IMR-90 (cell line): ENCODE measurements at regions not wholly inside any gene's neighbourhood (a gene's known extent, or its start where the extent isn't known, plus 50 kb on each side); places are given as distances from the start of the nearest gene placed in this dataset.

Experiments
- ATAC-seq: fragments of 200-7000 bp; cut with Tn5 transposase; 2 replicates; pipeline ENCODE4 v1.9.1; 2020; ENCODE audit warnings: low read depth, mild to moderate bottlenecking, moderate library complexity
- BruUV-seq: library from RNA; stranded (reverse); fragments of 400-500 nt; replicated peaks from 2 replicates; lab custom pipeline; 2021; lab: Mats Ljungman, UMichigan
- CTCF ChIA-PET: fragments of 300-600 bp; formaldehyde crosslinking; extraction: SDS; loops from one replicate; lab custom pipeline; 2021; ENCODE audit warnings: antibody characterized with exemption; lab: Yijun Ruan, JAX
- POLR2A ChIA-PET: fragments of 300-600 bp; sonication (Branson Sonifier 250); formaldehyde crosslinking; loops from one replicate; lab custom pipeline; 2022; ENCODE audit warnings: antibody characterized with exemption; ENCODE audit not compliant: unreplicated experiment; lab: Charles Lee
- DNase-seq: peaks from one replicate; pipeline ENCODE4 v3.0.0; 2013
- H2AFZ ChIP-seq: replicated peaks from 2 replicates; pipeline ENCODE3; 2013; ENCODE audit warnings: low read length, mild to moderate bottlenecking; ENCODE audit not compliant: poor library complexity
- H2AK5ac ChIP-seq: 2 replicates; pipeline ENCODE4 v1.6.1; 2013; ENCODE audit warnings: low read depth, low read length, inconsistent platforms
- H2AK9ac ChIP-seq: replicated peaks from 2 replicates; pipeline ENCODE3; 2013; ENCODE audit warnings: mild to moderate bottlenecking, low read depth, low read length, moderate library complexity; ENCODE audit not compliant: poor library complexity
- H2BK120ac ChIP-seq: 2 replicates; pipeline ENCODE4 v1.6.1; 2013; ENCODE audit warnings: low read depth, low read length, inconsistent platforms
- H2BK15ac ChIP-seq: 3 replicates; pipeline ENCODE4 v1.6.1; 2013; ENCODE audit warnings: low read depth, low read length, inconsistent platforms
- H2BK20ac ChIP-seq: 2 replicates; pipeline ENCODE4 v1.6.1; 2013; ENCODE audit warnings: low read depth, mild to moderate bottlenecking, inconsistent platforms, low read length, moderate library complexity
- H2BK5ac ChIP-seq: 2 replicates; pipeline ENCODE4 v1.6.1; 2013; ENCODE audit warnings: mild to moderate bottlenecking, low read depth, low read length, inconsistent platforms; ENCODE audit not compliant: poor library complexity, severe bottlenecking
- H3K14ac ChIP-seq: replicated peaks from 2 replicates; pipeline ENCODE4 v1.6.1; 2013; ENCODE audit warnings: low read depth, low read length, inconsistent platforms
- H3K18ac ChIP-seq: 2 replicates; pipeline ENCODE4 v1.6.1; 2013; ENCODE audit warnings: low read depth, low read length, control low read depth
- H3K23ac ChIP-seq: 2 replicates; pipeline ENCODE4 v1.6.1; 2013; ENCODE audit warnings: low read depth, low read length, inconsistent platforms
- H3K27ac ChIP-seq: 2 replicates; pipeline ENCODE4 v1.5.1; 2013; ENCODE audit warnings: mild to moderate bottlenecking, control low read depth, low read length; ENCODE audit not compliant: insufficient read depth
- H3K27me3 ChIP-seq: 2 replicates; pipeline ENCODE4 v1.6.1; 2013; ENCODE audit warnings: low read length; ENCODE audit not compliant: control insufficient read depth, insufficient read depth
- H3K36me3 ChIP-seq: 2 replicates; pipeline ENCODE4 v1.6.1; 2013; ENCODE audit warnings: low read length, mixed read lengths; ENCODE audit not compliant: control insufficient read depth, insufficient read depth
- H3K4ac ChIP-seq: 2 replicates; pipeline ENCODE4 v1.6.1; 2013; ENCODE audit warnings: low read depth, low read length, inconsistent platforms
- H3K4me1 ChIP-seq: 2 replicates; pipeline ENCODE4 v1.6.1; 2013; ENCODE audit warnings: low read length, mixed read lengths; ENCODE audit not compliant: control insufficient read depth, insufficient read depth
- H3K4me2 ChIP-seq: 2 replicates; pipeline ENCODE4 v1.6.1; 2013; ENCODE audit warnings: low read depth, mild to moderate bottlenecking, control low read depth, low read length, moderate library complexity
- H3K4me3 ChIP-seq: 2 replicates; pipeline ENCODE4 v1.5.1; 2013; ENCODE audit warnings: low read depth, mild to moderate bottlenecking, control low read depth, low read length, moderate library complexity; ENCODE audit not compliant: insufficient read depth
- H3K56ac ChIP-seq: 2 replicates; pipeline ENCODE4 v1.6.1; 2013; ENCODE audit warnings: low read length, inconsistent platforms; ENCODE audit not compliant: insufficient read depth; ENCODE audit errors: extremely low read depth
- H3K79me1 ChIP-seq, 2 experiments: 2 replicates each; pipeline ENCODE4 v1.6.1; 2013; ENCODE audit warnings: low read length in 2 of 2, inconsistent platforms in 1 of 2, low read depth in 1 of 2
- H3K9ac ChIP-seq: 2 replicates; pipeline ENCODE4 v1.6.1; 2013; ENCODE audit warnings: low read depth, low read length, control low read depth
- H3K9me1 ChIP-seq: 2 replicates; pipeline ENCODE4 v1.6.1; 2013; ENCODE audit warnings: low read length, inconsistent platforms; ENCODE audit not compliant: insufficient read depth
- H3K9me3 ChIP-seq: 2 replicates; pipeline ENCODE4 v1.6.1; 2013; ENCODE audit warnings: low read length; ENCODE audit not compliant: control insufficient read depth, insufficient read depth
- H4K20me1 ChIP-seq: 2 replicates; pipeline ENCODE4 v1.6.1; 2013; ENCODE audit warnings: low read length, inconsistent platforms; ENCODE audit not compliant: insufficient read depth
- H4K5ac ChIP-seq: 2 replicates; pipeline ENCODE4 v1.6.1; 2013; ENCODE audit warnings: mild to moderate bottlenecking, low read depth, low read length, control low read depth
- H4K8ac ChIP-seq, 2 experiments: 2 replicates each; pipeline ENCODE4 v1.6.1; 2013; ENCODE audit warnings: low read depth in 2 of 2, low read length in 2 of 2, control low read depth in 1 of 2, inconsistent platforms in 1 of 2
- H4K91ac ChIP-seq: 2 replicates; pipeline ENCODE4 v1.6.1; 2013; ENCODE audit warnings: low read depth, low read length, inconsistent platforms; ENCODE audit not compliant: insufficient read depth
- BHLHE40 ChIP-seq: fragments of 150-350 bp; IDR thresholded peaks from 2 replicates; pipeline ENCODE4 v1.6.1; 2016; ENCODE audit warnings: mild to moderate bottlenecking, low read depth, low read length
- CEBPB ChIP-seq: IDR thresholded peaks from 2 replicates; pipeline ENCODE4 v1.6.1; 2012; ENCODE audit warnings: low read depth, low read length, improper control_type of control experiment
- CHD1 ChIP-seq: IDR thresholded peaks from 2 replicates; pipeline ENCODE4 v1.6.1; 2012; ENCODE audit warnings: low read depth, low read length, improper control_type of control experiment
- FOS ChIP-seq: fragments of 150-350 bp; IDR thresholded peaks from 2 replicates; pipeline ENCODE4 v1.6.1; 2016; ENCODE audit warnings: low read depth, low read length
- MAFK ChIP-seq: IDR thresholded peaks from 2 replicates; pipeline ENCODE4 v1.6.1; 2012; ENCODE audit warnings: low read depth, low read length, improper control_type of control experiment
- MAZ ChIP-seq: IDR thresholded peaks from 2 replicates; pipeline ENCODE4 v1.6.1; 2012; ENCODE audit warnings: low read depth, mild to moderate bottlenecking, low read length, improper control_type of control experiment, moderate library complexity, borderline replicate concordance
- MXI1 ChIP-seq: IDR thresholded peaks from 2 replicates; pipeline ENCODE4 v1.6.1; 2012; ENCODE audit warnings: low read depth, mild to moderate bottlenecking, low read length, moderate library complexity, borderline replicate concordance
- NFE2L2 ChIP-seq: fragments of 150-350 bp; IDR thresholded peaks from 2 replicates; pipeline ENCODE4 v1.6.1; 2016; ENCODE audit warnings: low read depth, mild to moderate bottlenecking, low read length
- POLR2A ChIP-seq: IDR thresholded peaks from 2 replicates; pipeline ENCODE4 v1.6.1; 2012; ENCODE audit warnings: mild to moderate bottlenecking, low read depth, low read length
- RAD21 ChIP-seq: IDR thresholded peaks from 2 replicates; pipeline ENCODE4 v1.6.1; 2012; ENCODE audit warnings: low read length, improper control_type of control experiment
- RCOR1 ChIP-seq: IDR thresholded peaks from 2 replicates; pipeline ENCODE4 v1.6.1; 2012; ENCODE audit warnings: mild to moderate bottlenecking, low read length, improper control_type of control experiment; ENCODE audit not compliant: insufficient replicate concordance
- RFX5 ChIP-seq: IDR thresholded peaks from 2 replicates; pipeline ENCODE4 v1.8.0; 2012; ENCODE audit warnings: low read depth, mild to moderate bottlenecking, low read length, moderate library complexity
- SMC3 ChIP-seq: fragments of 150-350 bp; IDR thresholded peaks from 2 replicates; pipeline ENCODE4 v1.6.1; 2016; ENCODE audit warnings: low read depth, mild to moderate bottlenecking, antibody characterized with exemption, low read length, moderate library complexity
- WGBS, 2 experiments: methylation state at CpG; one replicate each; pipeline versions ENCODE4 v1.1.5 to v1.1.7; 2013; ENCODE audit warnings: missing lambda C conversion rate in 2 of 2; ENCODE audit not compliant: insufficient read length in 1 of 2; ENCODE audit errors: extremely low coverage in 2 of 2; 5-methylcytosine and 5-hydroxymethylcytosine counted together
- dilution Hi-C: fragments of 300-500 bp; cut with HindIII; formaldehyde crosslinking; loops from one replicate; pipeline ENCODE4 v1.14.3; 2018; ENCODE audit warnings: low sequenced_read_pairs; ENCODE audit not compliant: unreplicated experiment
- in situ Hi-C: fragments of 300-500 bp; cut with MboI; formaldehyde crosslinking; loops from 3 replicates; pipeline ENCODE4 v1.14.3; 2019; ENCODE audit warnings: low sequenced_read_pairs, inconsistent platforms, mixed read lengths
- intact Hi-C: fragments of 100-400 bp; cut with micrococcal nuclease; formaldehyde crosslinking; loops from 2 replicates; pipeline ENCODE4 v1.10.0; 2022
- TF ChIP-seq, protein P1 (sequence below): fragments of 150-350 bp; IDR thresholded peaks from 2 replicates; pipeline ENCODE4 v1.6.1; 2017; ENCODE audit warnings: mild to moderate bottlenecking, antibody characterized with exemption, low read length, low read depth
- TF ChIP-seq, protein P2 (sequence below): fragments of 150-350 bp; IDR thresholded peaks from 2 replicates; pipeline ENCODE4 v1.6.1; 2016; ENCODE audit warnings: low read depth, mild to moderate bottlenecking, low read length, moderate library complexity, borderline replicate concordance
- TF ChIP-seq, protein P3 (sequence below): conservative IDR thresholded peaks from 2 replicates; pipeline ENCODE4 v1.5.1; 2012; ENCODE audit warnings: mild to moderate bottlenecking, low read depth, low read length, improper control_type of control experiment

DNA sequence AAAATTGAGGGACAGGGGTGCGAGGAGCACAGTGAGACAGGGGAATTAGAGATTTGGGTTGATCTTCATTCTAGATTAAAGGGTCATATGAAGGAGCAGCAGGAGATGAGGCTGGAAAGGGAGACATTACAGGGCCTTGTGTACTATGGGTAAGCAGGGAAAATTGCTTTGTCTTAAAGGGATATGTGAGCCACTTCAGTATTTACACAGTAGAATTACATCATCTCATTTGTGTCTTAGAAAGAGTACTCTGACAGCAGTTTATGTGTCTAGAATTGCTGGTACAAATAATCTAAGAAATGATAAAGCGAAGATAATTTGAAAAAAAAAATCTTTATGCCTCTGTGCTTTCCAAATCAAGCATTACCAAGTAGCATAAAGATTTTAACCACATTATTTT, 287.0 kb upstream of the ARRDC3 start:
- ATAC-seq (no peak), DNase-seq (no peak)
- H2BK120ac ChIP-seq: no peak overlapping the region
- H3K27ac ChIP-seq: no peak overlapping the region
- no peaks in the 10 kb centered on the region for H3K36me3 ChIP-seq
- no peak overlapping the region for H3K18ac ChIP-seq
- no peak overlapping the region for H2BK20ac ChIP-seq
- no peak overlapping the region for H2AK9ac ChIP-seq
- no peaks in the 10 kb centered on the region for H3K4me1 ChIP-seq
- H3K27me3 ChIP-seq: no peaks in the 10 kb centered on the region
- H4K5ac ChIP-seq: no peak overlapping the region
- dilution Hi-C loops (no loop called here), in situ Hi-C loops (no loop called here), intact Hi-C loops (no loop called here)
- no peak overlapping the region for H2AK5ac ChIP-seq
- H3K23ac ChIP-seq: no peak overlapping the region
- no peaks in the 10 kb centered on the region for H3K79me1 ChIP-seq
- TF ChIP-seq CEBPB (no peak), FOS (no peak), MAZ (no peak), BHLHE40 (no peak), RCOR1 (no peak), RFX5 (no peak), SMC3 (no peak), RAD21 (no peak), POLR2A (no peak), CHD1 (no peak), NFE2L2 (no peak), MAFK (no peak), MXI1 (no peak)
- TF ChIP-seq, protein P1, sequence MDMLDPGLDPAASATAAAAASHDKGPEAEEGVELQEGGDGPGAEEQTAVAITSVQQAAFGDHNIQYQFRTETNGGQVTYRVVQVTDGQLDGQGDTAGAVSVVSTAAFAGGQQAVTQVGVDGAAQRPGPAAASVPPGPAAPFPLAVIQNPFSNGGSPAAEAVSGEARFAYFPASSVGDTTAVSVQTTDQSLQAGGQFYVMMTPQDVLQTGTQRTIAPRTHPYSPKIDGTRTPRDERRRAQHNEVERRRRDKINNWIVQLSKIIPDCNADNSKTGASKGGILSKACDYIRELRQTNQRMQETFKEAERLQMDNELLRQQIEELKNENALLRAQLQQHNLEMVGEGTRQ: no peak
- TF ChIP-seq, protein P2, sequence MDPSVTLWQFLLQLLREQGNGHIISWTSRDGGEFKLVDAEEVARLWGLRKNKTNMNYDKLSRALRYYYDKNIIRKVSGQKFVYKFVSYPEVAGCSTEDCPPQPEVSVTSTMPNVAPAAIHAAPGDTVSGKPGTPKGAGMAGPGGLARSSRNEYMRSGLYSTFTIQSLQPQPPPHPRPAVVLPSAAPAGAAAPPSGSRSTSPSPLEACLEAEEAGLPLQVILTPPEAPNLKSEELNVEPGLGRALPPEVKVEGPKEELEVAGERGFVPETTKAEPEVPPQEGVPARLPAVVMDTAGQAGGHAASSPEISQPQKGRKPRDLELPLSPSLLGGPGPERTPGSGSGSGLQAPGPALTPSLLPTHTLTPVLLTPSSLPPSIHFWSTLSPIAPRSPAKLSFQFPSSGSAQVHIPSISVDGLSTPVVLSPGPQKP: no peak
- TF ChIP-seq, protein P3, sequence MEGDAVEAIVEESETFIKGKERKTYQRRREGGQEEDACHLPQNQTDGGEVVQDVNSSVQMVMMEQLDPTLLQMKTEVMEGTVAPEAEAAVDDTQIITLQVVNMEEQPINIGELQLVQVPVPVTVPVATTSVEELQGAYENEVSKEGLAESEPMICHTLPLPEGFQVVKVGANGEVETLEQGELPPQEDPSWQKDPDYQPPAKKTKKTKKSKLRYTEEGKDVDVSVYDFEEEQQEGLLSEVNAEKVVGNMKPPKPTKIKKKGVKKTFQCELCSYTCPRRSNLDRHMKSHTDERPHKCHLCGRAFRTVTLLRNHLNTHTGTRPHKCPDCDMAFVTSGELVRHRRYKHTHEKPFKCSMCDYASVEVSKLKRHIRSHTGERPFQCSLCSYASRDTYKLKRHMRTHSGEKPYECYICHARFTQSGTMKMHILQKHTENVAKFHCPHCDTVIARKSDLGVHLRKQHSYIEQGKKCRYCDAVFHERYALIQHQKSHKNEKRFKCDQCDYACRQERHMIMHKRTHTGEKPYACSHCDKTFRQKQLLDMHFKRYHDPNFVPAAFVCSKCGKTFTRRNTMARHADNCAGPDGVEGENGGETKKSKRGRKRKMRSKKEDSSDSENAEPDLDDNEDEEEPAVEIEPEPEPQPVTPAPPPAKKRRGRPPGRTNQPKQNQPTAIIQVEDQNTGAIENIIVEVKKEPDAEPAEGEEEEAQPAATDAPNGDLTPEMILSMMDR: no peak
- H3K4ac ChIP-seq: no peak overlapping the region
- no TSS peak for BruUV-seq
- WGBS, 2 experiments: no CpG with 5 or more reads among the region's 2 CpGs
- no peaks in the 10 kb centered on the region for H4K20me1 ChIP-seq
- CTCF ChIA-PET: no interaction called here
- H4K91ac ChIP-seq: no peak overlapping the region
- POLR2A ChIA-PET: no interaction called here
- H3K14ac ChIP-seq: no peak overlapping the region
- no peak overlapping the region for H3K4me3 ChIP-seq
- H2BK5ac ChIP-seq: no peak overlapping the region
- H2AFZ ChIP-seq: no peak overlapping the region
- H3K56ac ChIP-seq: no peak overlapping the region
- H2BK15ac ChIP-seq: no peak overlapping the region
- no peaks in the 10 kb centered on the region for H3K9me3 ChIP-seq
- no peak overlapping the region for H3K4me2 ChIP-seq
- H3K9me1 ChIP-seq: no peaks in the 10 kb centered on the region
- no peak overlapping the region for H4K8ac ChIP-seq
- no peak overlapping the region for H3K9ac ChIP-seq
